ENCODE measurements at regions not wholly inside any gene's neighbourhood (a gene's known extent, or its start where the extent isn't known, plus 50 kb on each side); places are given as distances from the start of the nearest gene placed in this dataset.

- no peak for DNase-seq (ENCODE audit: low read depth)
- no peak overlapping the region for H3K4me3 ChIP-seq (ENCODE audit: low read depth, low read length)
- TF ChIP-seq CTCF (IDR thresholded peaks at IDR 0.05; ENCODE audit: insufficient read depth, low read length), result no peak
Observed at GRCh38 chr13:90197722-90198121, 1149.8 kb upstream of the MIR17HG start.

GRCh38 chr13:90201202-90201601, 1146.3 kb upstream of the MIR17HG start:
- no peak for TF ChIP-seq CTCF (IDR thresholded peaks at IDR 0.05; ENCODE audit: insufficient read depth, low read length)
- no peak for DNase-seq (ENCODE audit: low read depth)

GRCh38 chr13:90201676-90202460, 1145.6 kb upstream of the MIR17HG start:
- H3K4me3 ChIP-seq (ENCODE audit: low read depth, low read length), result no peak overlapping the region
- no peak for DNase-seq (ENCODE audit: low read depth)
- TF ChIP-seq CTCF (IDR thresholded peaks at IDR 0.05; ENCODE audit: insufficient read depth, low read length), result no peak

More at GRCh38 chr13:90201202-90201601, 1146.3 kb upstream of the MIR17HG start:
- H3K4me3 ChIP-seq (ENCODE audit: low read depth, low read length), result no peak overlapping the region

- TF ChIP-seq CTCF (IDR thresholded peaks at IDR 0.05; ENCODE audit: insufficient read depth, low read length), result no peak
- DNase-seq (ENCODE audit: low read depth), result no peak
- no peak overlapping the region for H3K4me3 ChIP-seq (ENCODE audit: low read depth, low read length)
Observed at GRCh38 chr13:90205081-90205480, 1142.4 kb upstream of the MIR17HG start.

DNA sequence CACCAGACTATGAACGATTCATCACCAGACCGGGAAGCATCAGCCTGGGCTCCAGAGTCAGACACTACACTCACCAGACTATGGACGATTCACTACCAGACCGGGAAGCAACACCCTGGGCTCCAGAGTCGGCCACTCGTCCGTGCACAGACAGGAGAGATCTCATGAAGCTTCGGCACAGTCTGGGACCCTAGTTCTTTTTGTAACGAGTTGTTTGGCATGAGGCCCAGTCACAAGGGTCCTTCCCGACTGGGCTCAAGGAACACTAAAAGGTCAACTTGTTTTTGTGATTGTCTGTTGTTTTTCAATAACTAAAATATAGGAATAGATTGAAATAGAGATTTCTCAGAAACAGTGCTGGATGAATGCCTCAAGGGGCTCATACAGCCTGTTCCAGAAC, 1141.6 kb upstream of the MIR17HG start:
- H3K4me3 ChIP-seq (ENCODE audit: low read depth, low read length), result no peak overlapping the region
- DNase-seq (ENCODE audit: low read depth), result no peak
- no peak for TF ChIP-seq CTCF (IDR thresholded peaks at IDR 0.05; ENCODE audit: insufficient read depth, low read length)

DNA sequence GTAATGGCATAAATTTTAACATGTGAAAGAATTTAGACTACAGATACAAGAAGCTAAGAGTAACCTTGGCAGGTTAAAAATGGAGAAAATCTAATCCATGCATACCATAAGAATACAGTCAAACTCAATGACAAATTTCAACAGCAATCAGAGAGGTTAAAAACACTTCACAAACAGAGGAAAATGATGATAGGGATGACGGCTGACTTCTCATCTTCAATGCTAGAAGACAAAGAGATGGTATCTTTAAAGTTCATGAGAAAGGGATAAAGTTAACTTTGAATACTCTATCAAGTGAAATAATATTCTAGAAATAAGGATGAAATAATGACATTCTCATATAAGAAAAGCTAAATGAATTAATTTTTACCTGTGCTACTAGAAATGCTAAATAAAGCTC, 1130.2 kb upstream of the MIR17HG start:
- no peak for DNase-seq (ENCODE audit: low read depth)
- no peak overlapping the region for H3K4me3 ChIP-seq (ENCODE audit: low read depth, low read length)
- no peak for TF ChIP-seq CTCF (IDR thresholded peaks at IDR 0.05; ENCODE audit: insufficient read depth, low read length)

DNA sequence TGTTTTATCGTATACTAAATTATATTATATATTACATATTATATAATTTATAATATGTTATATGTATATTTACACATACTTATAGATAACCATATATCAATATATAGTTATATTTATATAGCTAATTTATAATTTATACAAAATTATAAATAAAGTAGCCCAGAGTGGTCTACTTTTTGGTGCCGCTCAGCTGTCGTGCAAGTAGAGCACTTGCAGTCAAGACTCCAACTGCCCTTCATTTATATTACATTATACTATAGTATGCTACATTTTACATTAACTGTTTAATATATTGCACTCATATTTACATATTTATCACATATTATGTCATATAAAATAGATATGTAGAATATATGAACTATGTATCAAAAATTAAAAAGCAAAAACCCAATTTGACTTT, 1124.7 kb upstream of the MIR17HG start:
- no peak for DNase-seq (ENCODE audit: low read depth)
- no peak for TF ChIP-seq CTCF (IDR thresholded peaks at IDR 0.05; ENCODE audit: insufficient read depth, low read length)
- no peak overlapping the region for H3K4me3 ChIP-seq (ENCODE audit: low read depth, low read length)
